GM19455 (cell line): ENCODE measurements at regions not wholly inside any gene's neighbourhood (a gene's known extent, or its start where the extent isn't known, plus 50 kb on each side); places are given as distances from the start of the nearest gene placed in this dataset.
"Not testable (repeated sequence)": the region's sequence is repeated elsewhere in the genome, so short reads cannot be mapped to it uniquely, and the experiment has no call there.

ENCODE experiments used
- ATAC-seq: cut with Tn5 transposase; IDR thresholded peaks from one replicate; pipeline ENCODE4 v1.9.1; 2021; ENCODE audit not compliant: unreplicated experiment

GRCh38 chr12:33588725-33589405 is 149.2 kb upstream of the SYT10 start:
- no peak for ATAC-seq

GRCh38 chr12:33589576-33590114 is 150.0 kb upstream of the SYT10 start:
- no peak for ATAC-seq

- no peak for ATAC-seq
These were observed 154.1 kb upstream of the SYT10 start for GRCh38 chr12:33593753-33594152.

- ATAC-seq = no peak
These were observed 156.4 kb upstream of the SYT10 start for GRCh38 chr12:33596061-33596460.

GRCh38 chr12:33596814-33597213 is 157.2 kb upstream of the SYT10 start:
- ATAC-seq = no peak

DNA sequence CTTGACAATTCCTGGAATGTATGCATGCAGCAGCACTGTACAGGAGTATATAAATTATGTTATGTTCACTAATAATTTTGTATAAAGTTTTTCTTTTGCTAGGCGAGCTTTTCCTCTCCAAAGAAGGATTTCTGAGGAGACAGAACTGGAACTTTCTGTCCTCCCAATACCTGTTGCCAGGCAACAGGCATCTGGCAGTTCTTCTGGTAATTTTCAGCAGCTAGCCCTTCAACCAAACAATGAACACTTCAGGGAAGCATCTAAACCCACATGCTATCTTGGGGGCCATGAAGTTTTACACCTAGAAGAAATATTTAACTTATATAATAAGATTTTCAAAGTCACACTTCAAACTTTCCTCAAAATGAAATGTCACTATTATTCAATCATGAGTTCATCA is 162.9 kb upstream of the SYT10 start:
- no peak for ATAC-seq

- ATAC-seq = no peak
These were observed 166.1 kb upstream of the SYT10 start for GRCh38 chr12:33605757-33606156.

DNA sequence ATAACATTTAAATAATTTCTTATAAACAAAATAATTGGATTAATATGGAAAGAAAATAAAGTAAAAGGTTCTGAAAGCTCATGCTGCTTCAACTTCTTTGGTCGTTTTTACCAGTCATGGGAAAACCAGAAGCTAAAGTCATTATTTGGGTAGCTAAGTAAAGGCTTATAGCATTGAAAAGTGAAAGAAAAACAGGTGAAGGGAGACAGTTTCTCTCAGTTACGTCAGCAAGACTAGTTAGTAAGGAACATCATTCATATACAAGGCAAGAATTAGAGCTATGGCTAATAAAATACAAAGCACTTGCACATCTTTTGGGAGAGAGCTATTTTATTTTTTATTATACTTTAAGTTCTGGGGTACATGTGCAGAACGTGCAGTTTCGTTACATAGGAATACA is 170.3 kb upstream of the SYT10 start:
- ATAC-seq = no peak

DNA sequence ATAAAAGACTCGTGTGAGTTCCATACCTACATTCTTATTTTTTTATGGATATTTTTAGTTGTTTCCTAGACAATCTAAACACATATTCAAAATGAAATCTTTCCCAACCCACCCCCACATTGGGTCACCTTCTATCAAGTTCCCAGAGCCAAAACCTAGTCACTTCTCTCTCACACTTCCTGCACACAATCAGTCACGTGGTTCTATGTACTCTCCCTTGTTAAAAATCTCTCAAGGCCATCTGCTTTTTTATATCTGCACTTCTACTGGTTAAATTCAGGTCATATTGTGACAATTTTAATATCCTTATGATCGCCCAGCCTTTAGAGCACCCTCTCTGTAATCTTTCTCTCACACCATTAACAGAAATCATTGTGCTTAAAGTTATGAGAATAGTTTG is 175.0 kb upstream of the SYT10 start:
- ATAC-seq = no peak

- no peak for ATAC-seq
These were observed 177.6 kb upstream of the SYT10 start for GRCh38 chr12:33617218-33617617.

DNA sequence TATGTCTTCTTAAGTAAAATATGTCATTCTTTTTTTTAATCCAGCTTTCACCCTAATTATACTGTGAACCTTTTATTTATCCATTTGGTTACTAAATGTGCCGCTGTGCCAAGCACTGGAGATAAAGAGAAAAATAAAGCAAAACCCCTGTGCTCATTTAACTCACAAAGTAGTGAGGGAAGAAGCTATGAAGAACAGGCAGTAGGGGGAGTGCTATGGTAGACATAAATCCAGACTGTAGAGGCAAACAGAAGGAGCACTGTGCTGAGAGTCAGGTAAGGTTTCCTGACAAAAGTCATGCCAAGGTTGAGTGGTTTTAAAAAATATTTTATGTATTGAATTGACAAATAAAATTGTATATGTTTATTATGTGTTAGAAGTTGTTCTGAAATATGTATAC is 188.5 kb upstream of the SYT10 start:
- no peak for ATAC-seq

- no peak for ATAC-seq
These were observed 194.9 kb upstream of the SYT10 start for GRCh38 chr12:33634544-33634943.

GRCh38 chr12:33636930-33637329 is 197.3 kb upstream of the SYT10 start:
- not testable (repeated sequence) for ATAC-seq

GRCh38 chr12:33639975-33640374 is 200.4 kb upstream of the SYT10 start:
- ATAC-seq = no peak

DNA sequence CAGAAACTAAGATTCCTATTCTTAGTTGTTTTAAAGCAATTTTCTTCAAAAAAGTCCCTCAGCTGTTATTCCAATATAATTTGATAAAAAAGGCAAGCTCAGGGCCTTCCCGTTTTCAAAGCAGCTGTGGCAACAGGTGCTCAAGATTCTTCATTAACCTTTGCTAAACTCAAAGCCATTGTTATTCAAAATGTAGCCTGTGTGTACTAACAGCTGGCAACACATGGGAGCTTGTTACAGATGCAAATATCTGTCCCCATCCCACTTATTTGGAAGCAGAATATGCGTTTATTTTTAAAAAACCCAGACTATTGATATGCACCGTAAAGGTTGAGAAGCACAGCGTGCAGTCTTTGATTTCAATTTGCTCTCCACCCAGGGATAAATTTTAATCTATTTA is 210.4 kb upstream of the SYT10 start:
- no peak for ATAC-seq

DNA sequence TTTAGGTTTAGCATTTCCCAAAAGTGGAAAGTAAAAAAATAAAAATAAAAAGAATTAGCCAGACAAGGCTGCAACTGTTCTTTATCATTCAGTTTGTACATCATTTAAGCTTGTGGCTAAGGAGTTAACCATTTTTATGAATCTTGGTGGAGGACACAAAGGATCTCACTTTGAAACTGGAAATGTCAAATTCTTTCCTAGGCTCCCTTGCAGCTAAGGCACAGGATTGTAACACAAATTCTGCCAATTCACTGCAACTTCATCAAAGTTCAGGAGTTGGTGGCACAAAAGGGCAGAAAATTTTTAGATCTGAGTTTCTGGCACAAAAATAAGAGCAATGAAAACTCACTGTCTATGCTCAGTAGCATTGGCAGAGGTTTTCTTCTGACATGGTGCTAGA is 211.2 kb upstream of the SYT10 start:
- ATAC-seq = no peak

- no peak for ATAC-seq
These were observed 213.7 kb upstream of the SYT10 start for GRCh38 chr12:33653362-33653761.

GRCh38 chr12:33654313-33654712 is 214.7 kb upstream of the SYT10 start:
- no peak for ATAC-seq

DNA sequence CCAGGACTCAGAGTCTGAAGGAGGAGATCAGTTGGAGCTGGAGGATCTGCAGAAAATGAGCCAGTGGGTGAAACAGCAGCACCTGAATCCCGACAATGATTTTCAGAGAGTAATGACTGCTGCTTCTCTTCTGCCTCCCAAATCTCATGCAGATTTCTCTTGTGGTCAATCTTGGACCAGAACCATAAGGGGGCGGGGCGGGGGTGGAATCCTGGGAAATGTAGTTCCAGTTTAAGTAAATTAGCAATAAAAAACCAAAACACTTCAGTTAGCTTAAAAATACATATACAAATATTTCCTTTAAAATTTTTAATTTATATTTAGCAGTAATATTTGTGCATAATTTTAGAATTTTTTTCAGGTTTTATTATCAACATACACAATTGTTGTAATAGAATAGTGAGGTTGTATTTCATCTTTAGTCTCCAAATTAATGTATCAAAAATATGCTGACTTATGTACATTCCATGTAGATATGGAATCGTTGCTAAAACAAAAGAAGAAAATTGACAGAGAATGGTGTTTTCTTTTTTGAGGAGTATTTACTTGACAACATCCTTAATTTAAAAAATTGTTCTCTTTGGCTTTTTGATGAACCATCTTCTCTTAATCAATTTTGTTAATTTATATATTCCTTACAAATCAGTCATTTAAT is 223.5 kb upstream of the SYT10 start:
- no peak for ATAC-seq

GRCh38 chr12:33669349-33669748 is 229.7 kb upstream of the SYT10 start:
- ATAC-seq = no peak

- ATAC-seq = no peak
These were observed 230.7 kb upstream of the SYT10 start for GRCh38 chr12:33670284-33670683.

GRCh38 chr12:33671676-33672075 is 232.1 kb upstream of the SYT10 start:
- ATAC-seq = no peak
